Activated naive CD4-positive, alpha-beta T cell (primary cell): ENCODE measurements at regions not wholly inside any gene's neighbourhood (a gene's known extent, or its start where the extent isn't known, plus 50 kb on each side); places are given as distances from the start of the nearest gene placed in this dataset.
"Not testable (repeated sequence)": the region's sequence is repeated elsewhere in the genome, so short reads cannot be mapped to it uniquely, and the experiment has no call there.

ENCODE experiments used
- DNase-seq, 4 experiments: peaks; one replicate each; lab custom pipeline; 2025; lab: John Stamatoyannopoulos, UW

- no peak for DNase-seq
These were observed 304.7 kb upstream of the TMEM132C start for GRCh38 chr12:127962303-127962702.

DNA sequence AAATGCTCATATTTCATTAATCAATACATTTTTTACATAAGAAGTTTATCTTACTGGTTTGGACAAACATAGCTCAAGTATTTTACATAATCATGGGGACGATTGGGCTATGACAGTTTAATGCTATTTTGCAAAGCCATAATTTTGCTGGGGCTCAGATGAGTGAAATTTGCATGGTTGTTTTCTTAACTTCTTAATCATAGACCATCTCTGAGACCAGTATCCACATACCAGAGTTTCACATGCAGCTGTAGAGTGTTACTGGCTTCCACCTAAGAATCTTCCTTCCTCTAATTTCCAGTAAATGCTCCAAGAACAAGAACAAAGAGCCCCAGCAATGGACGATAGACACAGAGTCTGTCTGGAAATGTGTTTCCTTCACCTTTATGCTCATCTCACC lies 303.0 kb upstream of the TMEM132C start:
- DNase-seq = no peak

GRCh38 chr12:127964717-127965116 lies 302.3 kb upstream of the TMEM132C start:
- no peak for DNase-seq

GRCh38 chr12:127966331-127966730 lies 300.6 kb upstream of the TMEM132C start:
- DNase-seq = no peak

DNA sequence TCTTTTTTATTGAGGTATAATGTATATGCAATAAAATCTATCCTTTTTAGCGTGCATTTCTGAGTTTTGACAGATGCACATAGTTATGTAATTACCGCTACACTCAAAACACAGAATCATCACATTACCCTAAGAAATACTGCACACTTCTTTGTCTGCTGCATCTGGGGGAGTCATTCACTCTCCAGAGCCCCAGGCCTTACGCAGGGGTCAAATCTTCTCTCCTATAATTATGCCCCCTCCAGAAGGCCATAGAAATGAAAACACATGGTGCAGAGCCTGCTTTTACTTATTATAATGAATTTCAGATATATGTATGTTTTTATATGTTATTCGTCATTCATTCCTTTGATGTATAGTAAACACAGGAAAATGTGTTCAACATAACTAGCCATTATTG lies 296.5 kb upstream of the TMEM132C start:
- no peak for DNase-seq

DNA sequence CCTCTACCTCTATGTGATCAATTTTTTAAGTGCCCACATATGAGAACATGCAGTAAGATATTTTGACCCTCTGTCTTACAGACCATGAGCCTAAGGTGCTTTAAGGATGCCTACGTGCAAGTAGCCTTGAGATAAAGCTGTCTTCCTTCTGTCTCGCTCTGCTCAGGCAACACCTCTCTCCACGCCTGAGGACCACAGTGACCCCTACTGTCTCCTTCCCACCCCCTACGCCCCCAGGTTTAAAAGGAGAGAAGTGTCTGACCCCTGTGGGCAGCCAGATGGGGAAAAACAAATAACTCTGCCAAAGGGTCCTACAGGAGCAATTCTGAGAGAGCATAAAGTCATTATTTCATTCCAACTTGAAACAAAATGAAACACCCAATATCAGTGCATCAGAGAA lies 286.4 kb upstream of the TMEM132C start:
- no peak for DNase-seq

GRCh38 chr12:127981875-127982274 lies 285.1 kb upstream of the TMEM132C start:
- no peak for DNase-seq

DNA sequence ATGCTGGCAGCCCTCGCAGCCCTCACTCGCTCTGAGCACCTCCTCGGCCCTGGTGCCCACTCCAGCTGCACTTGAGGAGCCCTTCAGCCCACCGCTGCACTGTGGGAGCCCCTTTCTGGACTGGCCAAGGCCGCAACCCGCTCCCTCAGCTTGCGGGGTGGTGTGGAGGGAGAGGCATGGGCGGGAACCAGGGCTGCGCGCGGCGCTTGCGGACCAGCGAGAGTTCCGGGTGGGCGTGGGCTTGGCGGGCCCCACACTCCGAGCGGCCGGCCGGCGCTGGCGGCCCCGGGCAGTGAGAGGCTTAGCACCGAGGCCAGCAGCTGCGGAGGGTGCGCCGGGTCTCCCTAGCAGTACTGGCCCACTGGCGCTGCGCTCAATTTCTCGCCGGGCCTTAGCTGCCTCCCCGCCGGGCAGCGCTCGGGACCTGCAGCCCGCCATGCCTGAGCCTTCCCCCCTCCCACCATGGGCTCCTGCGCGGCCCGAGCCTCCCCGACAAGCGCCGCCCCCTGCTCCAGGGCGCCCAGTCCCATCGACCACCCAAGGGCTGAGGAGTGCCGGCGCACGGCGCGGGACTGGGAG lies 283.7 kb upstream of the TMEM132C start:
- not testable (repeated sequence) for DNase-seq

GRCh38 chr12:127984386-127985055 lies 282.4 kb upstream of the TMEM132C start:
- no peak for DNase-seq

DNA sequence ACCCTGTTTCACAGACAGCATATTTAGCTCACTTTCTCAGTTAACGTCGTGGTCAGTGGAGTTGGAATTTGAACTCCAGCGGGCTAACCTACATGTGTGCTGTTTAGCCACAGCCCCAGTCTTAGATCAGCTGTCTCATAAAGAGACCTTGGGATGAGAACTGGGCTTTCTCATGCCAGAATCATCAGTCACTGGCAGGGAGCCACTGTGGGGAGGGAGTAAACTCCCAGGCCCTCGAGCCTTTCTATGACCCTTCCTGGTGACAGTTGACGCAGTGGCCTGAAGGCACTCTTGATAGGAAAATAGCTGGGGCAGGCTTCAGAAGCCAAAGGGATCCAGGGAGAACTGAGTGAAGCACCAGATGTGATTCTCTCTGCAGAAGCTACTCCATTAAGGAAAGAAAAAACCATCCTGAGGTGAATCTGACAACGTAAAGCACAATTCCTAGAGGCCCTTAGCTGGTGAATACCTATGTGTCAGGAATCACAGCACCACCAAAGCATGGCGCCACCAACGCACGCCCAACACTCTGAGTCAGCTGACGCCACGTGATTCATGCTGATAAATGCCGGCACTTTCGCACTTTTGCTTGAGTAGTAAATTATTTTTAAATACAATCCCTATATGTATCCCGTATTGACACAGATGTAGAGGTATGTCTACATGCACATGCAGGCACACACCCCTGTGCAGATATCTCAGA lies 279.6 kb upstream of the TMEM132C start:
- DNase-seq = no peak

DNA sequence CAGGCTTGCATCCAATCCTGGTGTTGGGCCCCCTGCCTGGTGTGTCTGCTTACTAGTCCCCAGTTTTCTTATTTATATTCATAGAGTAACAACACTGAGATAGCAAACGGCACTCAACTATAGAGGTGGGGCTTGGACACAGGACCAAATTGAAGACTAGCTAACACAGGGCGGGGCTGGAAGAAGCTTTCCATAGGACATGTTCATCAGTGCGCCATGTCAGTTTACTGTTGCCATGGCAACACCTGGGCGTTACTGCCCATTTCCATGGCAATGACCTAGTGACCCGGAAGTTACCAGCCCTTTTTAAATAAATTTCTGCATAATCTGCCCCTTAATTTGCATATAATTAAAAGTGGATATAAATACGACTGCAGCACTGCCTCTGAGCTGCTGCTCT lies 275.5 kb upstream of the TMEM132C start:
- DNase-seq = no peak

DNA sequence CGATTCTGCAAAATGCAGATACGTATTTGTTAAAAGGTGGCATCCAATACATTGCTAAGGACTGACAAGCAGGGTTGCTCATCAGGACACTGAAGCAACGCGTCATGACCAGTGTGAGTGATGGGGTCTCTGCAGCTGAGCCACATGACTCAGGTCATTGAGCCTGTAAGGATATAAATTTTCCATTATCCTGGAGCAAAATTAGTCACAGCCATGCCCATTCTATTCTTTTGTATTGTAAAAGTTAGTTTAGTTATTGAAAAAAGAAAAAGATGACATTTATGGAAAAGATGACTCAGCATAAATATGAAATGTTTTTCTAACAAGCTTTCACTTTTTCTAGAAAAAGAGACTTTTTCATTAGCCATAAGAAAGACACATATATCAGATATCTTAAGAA lies 268.0 kb upstream of the TMEM132C start:
- DNase-seq = no peak

- no peak for DNase-seq
These were observed 262.5 kb upstream of the TMEM132C start for GRCh38 chr12:128004383-128004938.

GRCh38 chr12:128007250-128007649 lies 259.7 kb upstream of the TMEM132C start:
- no peak for DNase-seq

DNA sequence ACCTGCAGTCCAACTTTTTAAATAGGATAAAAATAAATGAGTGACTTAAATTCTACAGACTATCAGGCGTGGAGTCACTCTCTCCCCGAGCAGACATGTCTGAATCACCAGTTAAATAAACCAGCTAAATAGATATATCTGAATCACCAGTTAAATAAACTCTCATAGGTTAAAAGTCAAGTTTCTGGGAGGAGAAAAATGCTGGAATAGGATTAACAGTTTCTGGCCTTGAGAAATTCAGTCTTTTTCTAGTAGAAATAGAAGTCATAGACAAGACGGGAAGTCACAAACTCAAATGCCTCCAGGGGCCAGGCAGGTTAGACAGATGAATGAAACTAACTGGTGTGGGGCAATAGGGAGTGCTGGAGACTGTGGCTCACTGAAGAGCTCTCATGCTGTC lies 258.6 kb upstream of the TMEM132C start:
- DNase-seq = no peak

GRCh38 chr12:128009108-128009507 lies 257.9 kb upstream of the TMEM132C start:
- no peak for DNase-seq

- no peak for DNase-seq
These were observed 254.9 kb upstream of the TMEM132C start for GRCh38 chr12:128012110-128012509.

- DNase-seq = no peak
These were observed 251.7 kb upstream of the TMEM132C start for GRCh38 chr12:128015276-128015675.

DNA sequence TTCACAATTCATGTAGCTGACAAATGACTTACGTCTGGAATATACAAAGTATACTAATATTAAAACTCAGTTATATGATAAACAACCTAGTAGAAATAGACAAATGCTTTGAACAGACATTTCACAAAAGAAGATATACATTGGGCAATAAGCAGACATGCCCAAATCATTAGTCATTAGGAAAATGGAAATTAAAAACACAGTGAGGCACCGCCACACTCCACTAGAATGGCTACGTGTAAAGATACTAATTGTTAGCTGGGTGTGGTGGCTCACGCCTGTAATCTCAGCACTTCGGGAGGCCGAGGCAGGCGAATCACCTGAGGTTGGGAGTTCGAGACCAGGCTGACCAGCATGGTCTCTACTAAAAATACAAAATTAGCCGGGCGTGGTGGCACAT lies 248.9 kb upstream of the TMEM132C start:
- DNase-seq = no peak

DNA sequence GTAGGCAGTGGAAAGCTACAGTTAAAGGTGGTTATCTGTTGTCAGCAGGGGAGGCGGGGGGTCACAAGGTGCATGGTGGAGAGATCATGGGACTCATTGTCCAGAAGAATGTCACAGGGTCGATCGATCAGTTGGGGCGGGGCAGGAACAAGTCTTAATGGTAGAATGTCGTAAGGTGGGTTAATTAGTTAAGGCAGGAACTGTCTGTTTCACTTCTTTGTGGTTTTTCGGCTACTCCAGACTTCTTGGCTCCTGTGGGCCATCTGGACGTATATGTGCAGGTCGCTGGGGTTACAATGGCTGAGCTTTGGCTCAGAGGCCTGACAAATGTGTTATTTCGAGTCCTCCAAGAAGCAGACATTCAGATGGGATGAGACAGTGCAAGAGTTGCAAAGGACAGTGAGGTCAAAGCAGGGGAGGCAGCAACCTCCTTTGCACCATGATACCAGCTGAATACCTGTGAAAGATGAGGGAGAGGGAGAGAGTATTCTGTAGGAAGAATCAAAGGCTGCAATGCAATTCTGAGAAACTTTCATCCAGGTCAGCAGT lies 246.9 kb upstream of the TMEM132C start:
- no peak for DNase-seq

DNA sequence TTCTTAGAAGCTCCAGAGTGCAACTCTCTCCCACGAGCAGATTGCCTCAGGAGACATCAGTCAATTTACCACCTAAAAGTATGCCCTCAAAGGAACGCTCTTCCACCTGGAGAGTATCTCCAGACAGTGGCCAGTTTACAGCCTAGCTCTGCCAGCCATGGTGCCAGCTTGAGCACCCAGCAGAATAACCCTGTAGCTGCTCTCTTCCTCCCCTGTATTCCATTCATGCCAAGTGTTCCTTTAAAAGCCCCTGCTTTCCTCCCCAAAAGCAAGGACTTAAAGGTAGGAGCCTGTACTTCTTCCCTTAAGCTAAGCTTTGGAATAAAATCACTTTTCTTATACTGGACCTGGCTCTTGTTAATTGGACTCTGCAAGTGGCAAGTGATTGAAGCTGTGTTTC lies 245.4 kb upstream of the TMEM132C start:
- DNase-seq = no peak

DNA sequence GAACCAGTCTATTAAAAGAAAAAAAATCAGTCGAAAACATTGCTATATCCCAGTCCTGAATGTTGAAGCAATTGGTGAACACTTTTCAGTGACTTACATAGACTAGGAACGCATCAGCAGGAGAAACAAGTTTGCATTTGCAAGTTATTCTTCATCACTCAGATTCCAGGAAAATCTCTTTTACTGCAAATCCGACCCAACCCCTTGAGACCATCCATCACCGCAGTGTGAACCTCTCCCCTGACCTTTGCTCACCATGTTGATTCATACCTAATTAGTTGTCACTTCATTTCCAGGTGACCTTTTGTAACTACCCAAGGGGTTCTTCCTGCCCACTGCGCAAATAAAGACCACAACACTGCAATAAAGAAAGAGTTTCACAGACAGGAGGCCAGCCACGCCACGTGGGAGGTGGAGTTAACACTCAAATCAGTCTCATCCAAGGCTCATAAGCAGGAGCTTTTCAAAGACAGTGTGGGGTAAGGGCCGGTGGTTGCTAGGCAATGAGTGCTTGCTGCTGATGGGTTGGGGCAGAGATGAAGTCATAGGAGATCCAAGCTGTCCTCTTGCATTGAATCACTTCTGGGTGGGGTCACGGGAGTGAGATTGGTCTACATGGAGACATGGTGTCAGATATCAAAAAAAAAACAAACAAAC lies 241.3 kb upstream of the TMEM132C start:
- DNase-seq = no peak
